Liver (tissue), 8 donors: ENCODE measurements at regions not wholly inside any gene's neighbourhood (a gene's known extent, or its start where the extent isn't known, plus 50 kb on each side); places are given as distances from the start of the nearest gene placed in this dataset.

Source experiments
- DNase-seq: peaks from one replicate; pipeline ENCODE4 v3.0.0-alpha.2; 2017; ENCODE audit warnings: low spot score
- H3K27ac ChIP-seq, 2 donors: one replicate each; pipeline ENCODE4 v1.7.0; 2013; ENCODE audit warnings: inconsistent platforms in 2 of 2, low read length in 2 of 2, control low read depth in 1 of 2, low read depth in 1 of 2, mild to moderate bottlenecking in 1 of 2
- H3K27me3 ChIP-seq, 4 donors: one replicate each; pipeline versions ENCODE4 v1.6.1 to v1.7.0; 2013; ENCODE audit warnings: low read length in 3 of 4, inconsistent platforms in 1 of 4, mild to moderate bottlenecking in 1 of 4, moderate library complexity in 1 of 4; ENCODE audit not compliant: control insufficient read depth in 4 of 4, insufficient read depth in 4 of 4
- H3K36me3 ChIP-seq, 4 donors: one replicate each; pipeline versions ENCODE4 v1.6.1 to v1.7.0; 2013; ENCODE audit warnings: low read length in 3 of 4, mild to moderate bottlenecking in 3 of 4, low read depth in 1 of 4, moderate library complexity in 1 of 4; ENCODE audit not compliant: control insufficient read depth in 4 of 4, insufficient read depth in 3 of 4
- H3K4me1 ChIP-seq, 4 donors: one replicate each; pipeline versions ENCODE4 v1.6.1 to v1.7.0; 2013; ENCODE audit warnings: low read length in 3 of 4, mild to moderate bottlenecking in 3 of 4, moderate library complexity in 1 of 4; ENCODE audit not compliant: control insufficient read depth in 4 of 4, insufficient read depth in 4 of 4
- H3K4me3 ChIP-seq, 3 donors: one replicate each; pipeline versions ENCODE4 v1.6.1 to v1.7.0; 2013; ENCODE audit warnings: low read length in 3 of 3, control low read depth in 1 of 3, low read depth in 1 of 3, mild to moderate bottlenecking in 1 of 3
- H3K9ac ChIP-seq, 2 donors: one replicate each; pipeline ENCODE4 v1.7.0; 2013; ENCODE audit warnings: low read length in 2 of 2, mild to moderate bottlenecking in 2 of 2, moderate library complexity in 2 of 2, control low read depth in 1 of 2, low read depth in 1 of 2
- H3K9me3 ChIP-seq, 4 donors: one replicate each; pipeline versions ENCODE4 v1.6.1 to v1.7.0; 2013; ENCODE audit warnings: low read length in 3 of 4; ENCODE audit not compliant: control insufficient read depth in 4 of 4
- CTCF ChIP-seq: fragments of 150-350 bp; IDR thresholded peaks from 2 replicates; pipeline ENCODE4 v1.5.1; 2017; ENCODE audit warnings: improper control_type of control experiment, low read depth, low read length; ENCODE audit not compliant: missing input control
- EGR1 ChIP-seq, 2 donors: IDR thresholded peaks; 2 replicates each; pipeline ENCODE4 v1.6.1; 2016 to 2018; ENCODE audit warnings: antibody characterized with exemption in 2 of 2, low read depth in 2 of 2
- FOXA1 ChIP-seq: IDR thresholded peaks from 2 replicates; pipeline ENCODE4 v1.6.1; 2016; ENCODE audit warnings: antibody characterized with exemption
- FOXA2 ChIP-seq: IDR thresholded peaks from 2 replicates; pipeline ENCODE4 v1.6.1; 2016; ENCODE audit warnings: antibody characterized with exemption
- GABPA ChIP-seq, 2 donors: IDR thresholded peaks in 1 of 2; conservative IDR thresholded peaks in 1 of 2; 2 replicates each; pipeline ENCODE4 v1.6.1; 2016; ENCODE audit warnings: antibody characterized with exemption in 2 of 2, mild to moderate bottlenecking in 1 of 2, moderate library complexity in 1 of 2
- HNF4A ChIP-seq, 2 donors: conservative IDR thresholded peaks; 2 replicates each; pipeline ENCODE4 v1.6.1; 2016; ENCODE audit warnings: antibody characterized with exemption in 2 of 2, mild to moderate bottlenecking in 2 of 2
- HNF4G ChIP-seq: IDR thresholded peaks from 2 replicates; pipeline ENCODE4 v1.6.1; 2016; ENCODE audit warnings: antibody characterized with exemption
- JUND ChIP-seq, 2 donors: IDR thresholded peaks; 2 replicates each; pipeline ENCODE4 v1.6.1; 2016; ENCODE audit warnings: antibody characterized with exemption in 2 of 2
- MAX ChIP-seq: IDR thresholded peaks from 2 replicates; pipeline ENCODE4 v1.6.1; 2016; ENCODE audit warnings: antibody characterized with exemption
- RAD21 ChIP-seq, 2 donors: IDR thresholded peaks; 2 replicates each; pipeline ENCODE4 v1.6.1; 2016; ENCODE audit warnings: antibody characterized with exemption in 2 of 2, mild to moderate bottlenecking in 2 of 2
- RXRA ChIP-seq, 2 donors: IDR thresholded peaks; 2 replicates each; pipeline ENCODE4 v1.6.1; 2017 to 2018; ENCODE audit warnings: antibody characterized with exemption in 2 of 2, mild to moderate bottlenecking in 1 of 2
- SP1 ChIP-seq: IDR thresholded peaks from 2 replicates; pipeline ENCODE4 v1.6.1; 2018; ENCODE audit warnings: antibody characterized with exemption, mild to moderate bottlenecking
- TAF1 ChIP-seq: conservative IDR thresholded peaks from 2 replicates; pipeline ENCODE4 v1.6.1; 2016; ENCODE audit warnings: antibody characterized with exemption, mild to moderate bottlenecking
- YY1 ChIP-seq: IDR thresholded peaks from 2 replicates; pipeline ENCODE4 v1.6.1; 2016; ENCODE audit warnings: antibody characterized with exemption, mild to moderate bottlenecking
- ZBTB33 ChIP-seq: IDR thresholded peaks from 2 replicates; pipeline ENCODE4 v1.6.1; 2016; ENCODE audit warnings: antibody characterized with exemption
- WGBS: extraction: QIAGEN DNeasy Blood & Tissue Kit; methylation state at CpG from one replicate; pipeline ENCODE4 v1.1.7; 2013; 5-methylcytosine and 5-hydroxymethylcytosine counted together
- donor health status: healthy.
- donor health status: healthy.
- donor health status: healthy.
- donor health status: healthy.
- donor health status: healthy.

GRCh38 chr21:18467715-18468114, 64.1 kb upstream of the TMPRSS15 start:
- TF ChIP-seq TAF1: no peak
- no peak for TF ChIP-seq YY1
- TF ChIP-seq RAD21 (IDR thresholded peaks at IDR 0.05): no peak
- TF ChIP-seq ZBTB33: no peak
- no peak for TF ChIP-seq GABPA (IDR thresholded peaks at IDR 0.05 in 1 of 2, conservative IDR thresholded peaks at IDR 0.05 in 1 of 2)
- no peak for TF ChIP-seq HNF4A (conservative IDR thresholded peaks at IDR 0.05)
- DNase-seq: no peak
- Histone ChIP-seq H3K27ac (no peak overlapping the region), H3K36me3 (no peaks in the 10 kb centered on the region), H3K9ac (no peak overlapping the region), H3K9me3 (no peaks in the 10 kb centered on the region), H3K27me3 (no peaks in the 10 kb centered on the region), H3K4me3 (no peak overlapping the region), H3K4me1 (no peaks in the 10 kb centered on the region)
- WGBS: 25% methylated on average over 2 of the region's 2 CpGs

- Histone ChIP-seq H3K36me3 (no peaks in the 10 kb centered on the region), H3K9ac (no peak overlapping the region), H3K27me3 (no peaks in the 10 kb centered on the region), H3K4me1 (no peaks in the 10 kb centered on the region), H3K9me3 (no peaks in the 10 kb centered on the region), H3K27ac (no peak overlapping the region), H3K4me3 (no peak overlapping the region)
- DNase-seq: no peak
- TF ChIP-seq RXRA (IDR thresholded peaks at IDR 0.05): no peak
- TF ChIP-seq HNF4A (conservative IDR thresholded peaks at IDR 0.05): no peak
- TF ChIP-seq MAX: no peak
- TF ChIP-seq EGR1 (IDR thresholded peaks at IDR 0.05; ENCODE audit: low read depth in 2 of 2): no peak
- no peak for TF ChIP-seq SP1
- TF ChIP-seq ZBTB33: no peak
- TF ChIP-seq JUND (IDR thresholded peaks at IDR 0.05): no peak
- no peak for TF ChIP-seq CTCF
- no peak for TF ChIP-seq FOXA1
- TF ChIP-seq YY1: no peak
- TF ChIP-seq FOXA2: no peak
- no peak for TF ChIP-seq HNF4G
- 60% methylated on average over 6 of the region's 6 CpGs for WGBS
These were observed 65.2 kb upstream of the TMPRSS15 start for GRCh38 chr21:18468790-18469189.
